ENCODE measurements at regions not wholly inside any gene's neighbourhood (a gene's known extent, or its start where the extent isn't known, plus 50 kb on each side); places are given as distances from the start of the nearest gene placed in this dataset.

GRCh38 chr4:63122955-63123354, 1286.3 kb downstream of the TECRL start:
- TF ChIP-seq, protein P1, sequence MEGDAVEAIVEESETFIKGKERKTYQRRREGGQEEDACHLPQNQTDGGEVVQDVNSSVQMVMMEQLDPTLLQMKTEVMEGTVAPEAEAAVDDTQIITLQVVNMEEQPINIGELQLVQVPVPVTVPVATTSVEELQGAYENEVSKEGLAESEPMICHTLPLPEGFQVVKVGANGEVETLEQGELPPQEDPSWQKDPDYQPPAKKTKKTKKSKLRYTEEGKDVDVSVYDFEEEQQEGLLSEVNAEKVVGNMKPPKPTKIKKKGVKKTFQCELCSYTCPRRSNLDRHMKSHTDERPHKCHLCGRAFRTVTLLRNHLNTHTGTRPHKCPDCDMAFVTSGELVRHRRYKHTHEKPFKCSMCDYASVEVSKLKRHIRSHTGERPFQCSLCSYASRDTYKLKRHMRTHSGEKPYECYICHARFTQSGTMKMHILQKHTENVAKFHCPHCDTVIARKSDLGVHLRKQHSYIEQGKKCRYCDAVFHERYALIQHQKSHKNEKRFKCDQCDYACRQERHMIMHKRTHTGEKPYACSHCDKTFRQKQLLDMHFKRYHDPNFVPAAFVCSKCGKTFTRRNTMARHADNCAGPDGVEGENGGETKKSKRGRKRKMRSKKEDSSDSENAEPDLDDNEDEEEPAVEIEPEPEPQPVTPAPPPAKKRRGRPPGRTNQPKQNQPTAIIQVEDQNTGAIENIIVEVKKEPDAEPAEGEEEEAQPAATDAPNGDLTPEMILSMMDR (IDR thresholded peaks at IDR 0.05) = no peak
- TF ChIP-seq POLR2A (IDR thresholded peaks at IDR 0.05) = no peak

Data from Peyer's patch (tissue), 4 donors.